GM23338 (cell line): ENCODE measurements at regions not wholly inside any gene's neighbourhood (a gene's known extent, or its start where the extent isn't known, plus 50 kb on each side); places are given as distances from the start of the nearest gene placed in this dataset.

Experiments used
- ATAC-seq: fragments of 200-7000 bp; cut with Tn5 transposase; 3 replicates; pipeline ENCODE4 v1.9.1; 2020
- DNase-seq: peaks from one replicate; pipeline ENCODE4 v3.0.0-alpha.2; 2015; ENCODE audit warnings: low spot score
- H2AFZ ChIP-seq: fragments of 200-600 bp; sonication (generic); 2 replicates; pipeline ENCODE4 v1.8.0; 2016; ENCODE audit warnings: antibody characterized with exemption, mild to moderate bottlenecking, moderate library complexity
- H3F3A ChIP-seq: fragments of 200-600 bp; sonication (generic); replicated peaks from 2 replicates; pipeline ENCODE4 v1.8.0; 2017; ENCODE audit warnings: antibody characterized with exemption, mixed run types, low read depth
- H3K27ac ChIP-seq: fragments of 200-600 bp; sonication (generic); 2 replicates; pipeline ENCODE4 v1.6.1; 2016; ENCODE audit warnings: low read depth
- H3K27me3 ChIP-seq: fragments of 200-600 bp; sonication (generic); 2 replicates; pipeline ENCODE4 v1.8.0; 2016; ENCODE audit warnings: mild to moderate bottlenecking, mixed run types, moderate library complexity; ENCODE audit not compliant: insufficient read depth
- H3K36me3 ChIP-seq: fragments of 200-600 bp; sonication (generic); 2 replicates; pipeline ENCODE4 v1.8.0; 2016; ENCODE audit warnings: mild to moderate bottlenecking; ENCODE audit not compliant: insufficient read depth
- H3K4me1 ChIP-seq: fragments of 200-600 bp; sonication (generic); 2 replicates; pipeline ENCODE4 v1.8.0; 2016; ENCODE audit warnings: mild to moderate bottlenecking, moderate library complexity; ENCODE audit not compliant: insufficient read depth
- H3K4me2 ChIP-seq: fragments of 200-600 bp; sonication (generic); 2 replicates; pipeline ENCODE4 v1.7.1; 2017; ENCODE audit warnings: mixed run types
- H3K4me3 ChIP-seq: fragments of 200-600 bp; sonication (generic); 2 replicates; pipeline ENCODE4 v1.6.1; 2016; ENCODE audit warnings: mixed run types
- H3K79me2 ChIP-seq: fragments of 200-600 bp; sonication (generic); replicated peaks from 2 replicates; pipeline ENCODE4 v1.8.0; 2017; ENCODE audit warnings: mild to moderate bottlenecking; ENCODE audit not compliant: insufficient read depth
- H3K9me2 ChIP-seq: fragments of 200-600 bp; sonication (generic); 2 replicates; pipeline ENCODE4 v1.8.0; 2017; ENCODE audit not compliant: insufficient read depth
- H4K20me1 ChIP-seq: fragments of 200-600 bp; sonication (generic); replicated peaks from 2 replicates; pipeline ENCODE4 v1.8.0; 2017; ENCODE audit warnings: mild to moderate bottlenecking; ENCODE audit not compliant: insufficient read depth
- H3K27ac Mint-ChIP-seq: 2 replicates; pipeline ENCODE4 v1.8.0; 2020; ENCODE audit warnings: inconsistent platforms, mild to moderate bottlenecking, moderate library complexity, mixed read lengths
- H3K27me3 Mint-ChIP-seq: 3 replicates; pipeline ENCODE4 v1.8.0; 2022; ENCODE audit warnings: low read depth, mild to moderate bottlenecking, moderate library complexity, mixed read lengths, inconsistent platforms; ENCODE audit not compliant: insufficient read depth, poor library complexity
- H3K36me3 Mint-ChIP-seq: 3 replicates; pipeline ENCODE4 v1.8.0; 2021; ENCODE audit warnings: low read depth, mild to moderate bottlenecking, inconsistent platforms, moderate library complexity, mixed read lengths
- H3K4me1 Mint-ChIP-seq: 3 replicates; pipeline ENCODE4 v1.8.0; 2020; ENCODE audit warnings: mild to moderate bottlenecking, inconsistent platforms, mixed read lengths
- H3K4me3 Mint-ChIP-seq: 3 replicates; pipeline ENCODE4 v1.8.0; 2021; ENCODE audit warnings: moderate library complexity, mild to moderate bottlenecking, inconsistent platforms, mixed read lengths
- H3K9me3 Mint-ChIP-seq: 3 replicates; pipeline ENCODE4 v1.8.0; 2020; ENCODE audit warnings: moderate library complexity, mild to moderate bottlenecking, inconsistent platforms, mixed read lengths
- CREB1 ChIP-seq: fragments of 250-450 bp; sonication (Bioruptor Pico); IDR thresholded peaks from 2 replicates; pipeline ENCODE4 v1.5.0; 2020; ENCODE audit warnings: low read depth, mild to moderate bottlenecking, moderate library complexity
- CTCF ChIP-seq, 2 experiments: fragments of 200-600 bp in 1 of 2; sonication (generic) in 1 of 2; conservative IDR thresholded peaks; 2 replicates each; pipeline versions ENCODE4 v1.5.1 to v1.6.1; 2016 to 2017; ENCODE audit warnings: antibody characterized with exemption in 2 of 2, low read depth in 2 of 2, mild to moderate bottlenecking in 2 of 2, moderate library complexity in 1 of 2
- ETS1 ChIP-seq: IDR thresholded peaks from 2 replicates; pipeline ENCODE4 v1.6.1; 2016; ENCODE audit warnings: antibody characterized with exemption
- EZH2 ChIP-seq: fragments of 200-600 bp; sonication (generic); IDR thresholded peaks from one replicate; pipeline ENCODE4 v1.8.0; 2017; ENCODE audit warnings: antibody characterized with exemption, mild to moderate bottlenecking, low read depth; ENCODE audit not compliant: unreplicated experiment
- EZH2phosphoT487 ChIP-seq: fragments of 200-600 bp; sonication (generic); IDR thresholded peaks from one replicate; pipeline ENCODE4 v1.8.1; 2018; ENCODE audit warnings: antibody characterized with exemption; ENCODE audit not compliant: unreplicated experiment
- JUNB ChIP-seq: IDR thresholded peaks from one replicate; pipeline ENCODE4 v1.6.1; 2016; ENCODE audit warnings: antibody characterized with exemption; ENCODE audit not compliant: unreplicated experiment
- NANOG ChIP-seq: IDR thresholded peaks from 2 replicates; pipeline ENCODE4 v1.6.1; 2016; ENCODE audit warnings: antibody characterized with exemption, borderline replicate concordance
- POLR2AphosphoS5 ChIP-seq: IDR thresholded peaks from 2 replicates; pipeline ENCODE4 v1.6.1; 2016; ENCODE audit warnings: antibody characterized with exemption, low read depth
- REST ChIP-seq: IDR thresholded peaks from one replicate; pipeline ENCODE4 v1.6.1; 2018; ENCODE audit warnings: antibody characterized with exemption; ENCODE audit not compliant: unreplicated experiment
- STAT1 ChIP-seq: IDR thresholded peaks from one replicate; pipeline ENCODE4 v1.6.1; 2016; ENCODE audit warnings: antibody characterized with exemption; ENCODE audit not compliant: unreplicated experiment
- ZNF114 ChIP-seq: fragments of 250-450 bp; sonication (Bioruptor Pico); IDR thresholded peaks from 2 replicates; pipeline ENCODE4 v1.5.0; 2020; ENCODE audit warnings: mild to moderate bottlenecking, moderate library complexity
- ZNF331 ChIP-seq: fragments of 250-450 bp; sonication (Bioruptor Pico); IDR thresholded peaks from 2 replicates; pipeline ENCODE4 v1.5.0; 2020; ENCODE audit warnings: low read depth, mild to moderate bottlenecking, moderate library complexity

GRCh38 chr6:134689641-134690040 lies 260.3 kb downstream of the ALDH8A1 start (continued):
- no peak for TF ChIP-seq REST
- TF ChIP-seq ZNF114 (CRISPR knock-in tag) = no peak
- no peak for TF ChIP-seq NANOG
- no peak for TF ChIP-seq ETS1
- TF ChIP-seq ZNF331 (CRISPR knock-in tag) = no peak
- no peak for TF ChIP-seq EZH2phosphoT487
- no peak for TF ChIP-seq EZH2
- TF ChIP-seq JUNB = no peak
- no peak for TF ChIP-seq CTCF (conservative IDR thresholded peaks at IDR 0.05; ENCODE audit: low read depth in 2 of 2)

- no peaks in the 10 kb centered on the region; the same call in 1 of the 3 replicates for H3K9me3 Mint-ChIP-seq
- Histone ChIP-seq H3K4me2 (no peak overlapping the region), H2AFZ (no peak overlapping the region), H3K4me1 (no peaks in the 10 kb centered on the region), H3K4me3 (no peak overlapping the region), H3K27ac (no peak overlapping the region), H3F3A (no peaks in the 10 kb centered on the region), H4K20me1 (no peaks in the 10 kb centered on the region), H3K9me2 (no peaks in the 10 kb centered on the region), H3K79me2 (no peaks in the 10 kb centered on the region), H3K36me3 (no peaks in the 10 kb centered on the region), H3K27me3 (no peaks in the 10 kb centered on the region)
- ATAC-seq (no peak), DNase-seq (no peak)
- H3K27ac Mint-ChIP-seq = no peak overlapping the region
- no peaks in the 10 kb centered on the region for H3K36me3 Mint-ChIP-seq
- no peaks in the 10 kb centered on the region for H3K4me1 Mint-ChIP-seq
- no peak overlapping the region for H3K4me3 Mint-ChIP-seq
- H3K27me3 Mint-ChIP-seq = no peaks in the 10 kb centered on the region
- TF ChIP-seq NANOG (no peak), JUNB (no peak), CREB1 (CRISPR knock-in tag) (no peak), REST (no peak), ZNF114 (CRISPR knock-in tag) (no peak), STAT1 (no peak), POLR2AphosphoS5 (no peak), EZH2phosphoT487 (no peak), CTCF (conservative IDR thresholded peaks at IDR 0.05; ENCODE audit: low read depth in 2 of 2) (no peak), ETS1 (no peak), EZH2 (no peak), ZNF331 (CRISPR knock-in tag) (no peak)
Measured at GRCh38 chr6:134689177-134689576, 260.7 kb downstream of the ALDH8A1 start.
